Activated CD4-positive, alpha-beta T cell treated with anti-CD3 and anti-CD28 coated beads, Interleukin-2, amount 50 U/mL, for 24 hours (primary cell): ENCODE measurements at regions not wholly inside any gene's neighbourhood (a gene's known extent, or its start where the extent isn't known, plus 50 kb on each side); places are given as distances from the start of the nearest gene placed in this dataset.
"Not testable (repeated sequence)": the region's sequence is repeated elsewhere in the genome, so short reads cannot be mapped to it uniquely, and the experiment has no call there.

Source experiments
- DNase-seq, 2 donors: peaks; one replicate each; pipeline ENCODE4 v3.0.0-alpha.2; 2020; ENCODE audit warnings: low read depth in 1 of 2, low spot score in 1 of 2

- no peak for DNase-seq
Measured at GRCh38 chr3:59243476-59243875, 193.7 kb upstream of the CFAP20DC start.

DNA sequence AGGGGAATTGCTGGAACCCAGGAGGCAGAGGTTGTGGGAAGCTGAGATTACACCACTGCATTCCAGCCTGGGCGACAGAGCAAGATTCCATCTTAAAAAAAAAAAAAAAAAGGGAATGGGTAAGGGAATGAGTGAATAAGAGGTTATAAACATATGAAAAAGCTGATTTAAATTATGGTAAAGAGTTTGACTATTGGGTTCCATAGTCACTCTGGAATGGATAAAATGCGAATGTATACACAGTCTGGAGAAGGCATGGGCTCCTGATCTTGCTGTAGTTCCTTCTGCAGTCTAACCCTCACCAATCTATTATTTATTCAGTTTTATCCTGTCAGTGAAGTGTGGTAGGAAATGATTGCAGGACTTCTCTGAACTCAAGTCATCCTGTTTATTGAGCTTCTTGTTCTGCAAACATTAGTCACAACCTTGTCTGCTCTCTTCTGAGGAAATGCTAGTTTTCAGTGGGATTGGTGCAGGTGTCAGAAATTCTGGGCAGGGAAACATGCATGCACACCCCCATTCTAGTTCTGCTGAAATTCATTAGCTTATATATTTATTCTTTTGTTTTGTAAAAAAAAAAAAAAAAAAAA is 190.9 kb upstream of the CFAP20DC start:
- no peak for DNase-seq

- no peak for DNase-seq
Measured at GRCh38 chr3:59237121-59237520, 187.3 kb upstream of the CFAP20DC start.

GRCh38 chr3:59235634-59236012 is 185.8 kb upstream of the CFAP20DC start:
- DNase-seq: peak in 1 of 2 donors; percentile 9

- DNase-seq: no peak
Measured at GRCh38 chr3:59234884-59235633, 185.2 kb upstream of the CFAP20DC start.

DNA sequence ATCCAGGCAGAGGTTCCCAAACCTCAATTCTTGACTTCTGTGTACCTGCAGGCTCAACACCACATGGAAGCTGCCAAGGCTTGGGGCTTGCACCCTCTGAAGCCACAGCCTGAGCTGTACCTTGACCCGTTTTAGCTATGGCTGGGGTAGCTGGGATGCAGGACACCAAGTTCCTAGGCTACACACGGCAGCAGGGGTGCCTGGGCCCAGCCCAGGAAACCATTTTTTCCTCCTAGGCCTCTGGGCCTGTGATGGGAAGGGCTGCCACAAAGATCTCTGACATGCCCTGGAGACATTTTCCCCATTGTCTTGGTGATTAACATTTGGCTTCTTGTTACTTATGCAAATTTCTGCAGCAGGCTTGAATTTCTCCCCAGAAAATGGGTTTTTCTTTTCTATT is 180.6 kb upstream of the CFAP20DC start:
- not testable (repeated sequence) for DNase-seq

GRCh38 chr3:59213860-59214259 is 164.0 kb upstream of the CFAP20DC start:
- DNase-seq: no peak

DNA sequence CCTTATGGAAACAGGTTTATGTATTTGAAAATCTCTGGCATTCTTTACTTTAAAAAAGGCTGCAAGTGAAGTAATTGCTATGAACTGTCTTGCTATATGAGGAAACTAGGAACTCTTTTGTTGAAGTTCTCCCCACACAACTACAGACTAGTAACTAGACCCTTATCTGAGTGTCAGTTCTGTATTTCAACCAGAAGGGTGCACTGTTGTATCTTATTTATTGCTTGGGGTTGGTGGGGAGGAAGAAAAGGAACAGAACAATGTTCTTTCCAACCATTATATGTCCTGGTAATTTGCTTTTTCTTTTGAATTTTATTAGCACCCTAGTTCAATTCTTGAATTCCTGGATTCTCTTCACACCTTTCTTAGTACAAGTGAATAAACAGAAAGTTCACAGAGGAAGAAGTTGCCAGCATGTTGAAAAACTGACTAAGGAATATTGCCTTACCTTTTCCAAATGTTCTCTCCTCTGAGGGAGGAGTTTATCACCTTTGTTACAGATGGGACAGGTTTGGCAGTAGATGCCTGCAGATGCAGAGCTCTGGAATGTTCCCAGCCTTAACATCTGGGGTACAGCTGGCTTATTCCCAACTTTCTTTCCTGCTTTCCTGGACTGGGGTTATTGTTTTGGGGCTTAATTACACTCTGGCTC is 162.4 kb upstream of the CFAP20DC start:
- peak in 1 of 2 donors; percentile 32 for DNase-seq

- no peak for DNase-seq
Measured at GRCh38 chr3:59210260-59210659, 160.4 kb upstream of the CFAP20DC start.

DNA sequence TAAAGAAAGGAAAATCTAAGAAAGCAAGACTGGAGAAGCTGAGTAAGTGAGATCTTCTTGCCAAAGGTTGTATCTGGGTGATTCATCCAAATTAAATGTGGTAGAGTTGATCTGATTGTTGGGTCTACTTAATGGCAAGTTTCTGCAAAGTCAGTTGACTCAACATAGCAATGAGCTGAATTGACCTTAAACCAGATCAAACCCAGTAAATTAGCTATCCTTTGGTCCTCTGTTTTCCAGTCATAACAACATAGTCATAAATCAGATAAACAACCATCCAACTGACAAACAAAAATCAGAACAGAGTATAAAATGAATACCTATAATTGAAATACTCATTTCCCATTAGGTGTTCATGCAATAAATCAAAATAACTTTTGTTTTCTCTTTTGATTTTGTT is 142.6 kb upstream of the CFAP20DC start:
- no peak for DNase-seq

GRCh38 chr3:59191651-59192050 is 141.8 kb upstream of the CFAP20DC start:
- no peak for DNase-seq

DNA sequence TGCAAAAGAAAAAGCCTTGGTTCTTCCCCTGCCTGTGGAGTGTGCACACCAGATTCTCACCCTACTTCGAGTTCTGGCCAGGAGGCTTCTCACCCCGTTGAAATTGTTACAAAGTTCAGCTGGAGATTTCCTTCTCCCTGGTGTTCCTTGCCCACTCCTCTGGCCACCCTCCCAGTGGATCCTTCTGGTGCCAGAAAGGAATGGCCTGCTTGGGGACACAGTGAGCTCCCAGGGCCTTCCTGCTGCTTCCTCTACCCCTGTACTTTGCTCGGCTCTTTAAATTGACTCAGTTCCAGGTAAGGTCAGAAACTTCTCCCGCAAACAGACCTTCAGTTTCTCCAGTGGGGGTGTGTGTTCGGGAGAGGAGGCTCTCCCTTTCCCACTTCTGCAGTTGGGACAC is 140.1 kb upstream of the CFAP20DC start:
- no peak for DNase-seq

DNA sequence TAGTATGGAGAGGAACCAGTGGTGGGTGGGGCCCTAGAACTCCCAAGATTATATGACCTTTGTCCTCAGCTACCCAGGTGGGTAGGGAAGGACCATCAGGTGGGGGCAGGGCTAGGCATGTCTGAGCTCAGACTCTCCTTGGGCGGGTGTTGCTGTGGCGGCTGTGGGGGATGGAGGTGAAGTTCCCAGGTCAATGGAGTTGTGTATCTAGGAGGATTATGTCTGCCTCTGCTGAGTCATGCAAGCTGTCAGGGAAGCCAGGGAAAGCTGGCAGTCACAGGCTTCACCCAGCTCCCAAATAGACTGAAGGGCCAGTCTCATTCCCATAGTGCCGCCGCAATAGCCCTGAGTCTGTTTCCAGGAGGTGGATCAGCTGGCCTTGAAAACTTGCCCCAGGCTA is 139.7 kb upstream of the CFAP20DC start:
- DNase-seq: no peak

GRCh38 chr3:59186725-59187124 is 136.9 kb upstream of the CFAP20DC start:
- no peak for DNase-seq

GRCh38 chr3:59185591-59186369 is 136.0 kb upstream of the CFAP20DC start:
- no peak for DNase-seq

DNA sequence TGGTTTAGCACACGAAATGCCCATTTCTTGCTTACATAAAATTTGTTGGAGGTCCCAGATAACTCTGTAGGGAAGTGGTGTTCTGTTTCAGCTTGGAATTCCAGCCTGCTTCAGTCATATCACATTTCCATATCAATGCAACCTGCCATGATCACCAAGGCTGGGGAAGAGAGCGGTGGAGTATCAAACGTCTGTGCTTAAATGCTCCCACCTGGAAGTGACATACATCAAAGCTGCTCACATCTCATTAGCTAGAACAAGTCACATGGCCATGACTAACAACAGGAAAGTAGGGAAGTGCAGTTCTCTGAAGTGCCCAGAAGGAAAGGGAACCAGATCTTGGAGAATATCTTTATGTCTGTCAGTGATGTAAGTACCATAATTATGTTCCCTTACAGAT is 130.2 kb upstream of the CFAP20DC start:
- no peak for DNase-seq

DNA sequence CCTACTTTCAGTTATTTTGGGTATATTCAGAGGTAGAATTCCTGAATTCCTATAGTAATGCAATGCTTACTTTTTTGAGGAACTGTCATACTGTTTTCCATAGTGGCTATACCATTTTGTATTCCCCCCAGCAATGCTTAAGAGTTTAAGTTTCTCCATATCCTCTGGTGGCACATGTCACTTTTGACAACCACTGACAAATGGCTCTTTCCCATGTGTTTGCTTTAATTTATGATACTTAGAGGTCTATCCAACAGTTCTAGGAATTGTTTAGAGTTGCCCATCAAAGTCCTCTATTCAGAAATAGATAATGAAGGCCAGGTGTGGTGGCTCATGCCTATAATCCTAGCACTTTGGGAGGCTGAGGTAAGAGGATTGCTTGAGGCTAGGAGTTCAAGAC is 128.9 kb upstream of the CFAP20DC start:
- no peak for DNase-seq

DNA sequence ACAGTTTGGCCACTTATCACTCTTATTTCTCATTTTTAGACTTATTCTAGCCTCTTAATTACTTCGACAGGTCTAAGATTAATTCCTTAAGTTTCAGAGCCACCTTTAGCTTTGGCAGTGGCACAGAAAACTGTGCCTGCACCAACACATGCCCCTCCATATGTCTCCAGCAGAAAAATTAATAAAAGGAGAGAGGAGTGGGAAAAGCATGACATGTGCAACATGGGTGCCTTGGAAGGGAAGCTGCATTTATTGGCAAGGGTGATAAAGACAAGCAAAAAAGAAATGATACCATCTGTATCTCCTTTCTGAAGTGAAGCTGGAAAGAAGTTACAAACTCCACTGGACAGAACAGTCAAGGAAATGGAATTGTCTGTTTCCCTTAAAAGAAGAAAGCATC is 121.7 kb upstream of the CFAP20DC start:
- no peak for DNase-seq

DNA sequence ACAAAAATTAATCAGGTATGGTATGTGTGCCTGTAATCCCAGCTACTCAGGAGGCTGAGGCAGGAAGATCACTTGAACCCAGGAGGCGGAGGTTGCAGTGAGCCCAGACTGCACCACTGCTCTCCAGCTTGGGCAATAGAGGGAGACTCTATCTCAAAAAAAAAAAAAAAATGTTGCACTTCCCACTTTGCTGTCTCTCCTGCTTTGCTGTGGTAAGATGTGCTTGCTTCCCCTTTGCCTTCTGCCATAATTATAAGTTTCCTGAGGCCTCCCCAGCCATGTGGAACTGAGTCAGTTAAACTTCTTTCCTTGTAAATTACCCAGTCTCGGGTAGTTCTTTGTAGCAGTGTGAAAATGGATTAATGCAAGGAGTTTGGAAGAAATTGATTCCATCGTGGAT is 120.3 kb upstream of the CFAP20DC start:
- not testable (repeated sequence) for DNase-seq

DNA sequence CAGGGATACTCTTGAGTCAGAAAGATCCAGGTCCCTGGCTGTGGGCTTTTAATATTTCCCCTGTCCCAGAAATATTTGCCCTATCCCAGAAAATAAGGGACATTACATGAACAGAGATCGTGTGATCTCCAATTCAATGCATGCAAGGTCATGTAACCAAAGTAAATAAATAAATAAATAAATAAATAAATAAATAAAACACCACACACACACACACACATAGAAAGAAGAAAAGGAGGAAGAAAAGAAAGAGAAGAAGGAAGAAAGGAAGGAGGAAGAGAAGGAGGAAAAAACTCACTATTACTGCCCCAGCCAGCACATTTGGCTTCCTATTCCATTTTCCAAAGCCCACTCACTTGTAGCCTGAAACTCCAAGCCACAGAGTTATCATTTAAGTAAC is 117.9 kb upstream of the CFAP20DC start:
- no peak for DNase-seq

- no peak for DNase-seq
Measured at GRCh38 chr3:59163953-59164352, 114.1 kb upstream of the CFAP20DC start.

- DNase-seq: no peak
Measured at GRCh38 chr3:59161048-59161447, 111.2 kb upstream of the CFAP20DC start.
